GM18868 (cell line): ENCODE measurements at regions not wholly inside any gene's neighbourhood (a gene's known extent, or its start where the extent isn't known, plus 50 kb on each side); places are given as distances from the start of the nearest gene placed in this dataset.

Source experiments
- ATAC-seq: cut with Tn5 transposase; IDR thresholded peaks from one replicate; pipeline ENCODE4 v1.9.1; 2021; ENCODE audit warnings: mild to moderate bottlenecking, moderate library complexity; ENCODE audit not compliant: unreplicated experiment

DNA sequence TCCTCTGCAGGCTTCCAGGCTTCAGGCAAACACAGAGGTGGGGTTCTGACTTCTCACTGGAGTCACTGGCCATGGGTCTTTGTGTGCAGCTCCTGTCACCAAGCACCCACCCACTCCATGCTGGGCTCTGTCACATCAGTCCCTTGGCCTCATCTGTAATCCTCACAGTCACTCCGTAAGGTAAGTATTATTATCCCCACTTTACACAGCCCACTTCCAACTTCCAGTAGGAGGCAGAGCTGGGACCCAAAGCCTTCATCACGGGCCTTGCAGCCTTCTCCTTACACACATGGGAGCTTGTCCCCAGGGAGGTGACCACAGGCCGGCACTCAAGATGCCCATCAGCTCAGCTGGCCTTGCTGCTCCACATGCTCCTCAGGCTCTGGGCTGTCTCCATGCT lies 266.7 kb upstream of the B3GAT1 start:
- ATAC-seq, result no peak

DNA sequence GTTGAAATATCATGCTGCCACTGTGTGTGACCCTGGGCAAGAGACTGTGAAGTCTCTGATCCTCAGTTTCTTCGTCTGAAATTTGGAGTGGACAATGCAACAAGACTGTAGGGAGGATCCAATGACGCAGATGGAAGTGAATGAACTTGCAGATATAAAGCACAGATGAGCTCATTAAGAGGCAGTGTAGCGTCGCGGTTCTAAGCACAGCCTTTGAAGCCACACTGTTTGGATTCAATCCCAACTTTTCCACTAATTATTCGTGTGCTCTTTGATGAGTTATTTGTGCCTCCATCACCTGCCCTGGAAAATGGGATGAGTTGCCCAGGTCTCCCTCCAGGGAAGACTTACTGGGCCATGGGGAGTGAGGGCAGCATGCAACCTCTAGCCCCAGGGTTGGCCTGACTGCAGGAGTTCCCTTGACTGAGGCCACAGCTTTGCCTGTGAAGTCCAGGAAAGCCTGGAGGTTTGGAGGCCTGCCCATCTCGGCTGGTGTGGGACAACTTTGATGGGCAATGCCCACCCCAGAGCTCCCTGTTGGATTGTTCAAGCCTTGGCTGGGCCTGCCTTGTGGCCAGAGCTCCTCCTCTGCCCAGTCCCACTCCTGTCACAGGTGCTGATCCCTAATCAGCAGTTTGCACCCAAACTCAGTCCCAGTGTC lies 266.0 kb upstream of the B3GAT1 start:
- no peak for ATAC-seq

DNA sequence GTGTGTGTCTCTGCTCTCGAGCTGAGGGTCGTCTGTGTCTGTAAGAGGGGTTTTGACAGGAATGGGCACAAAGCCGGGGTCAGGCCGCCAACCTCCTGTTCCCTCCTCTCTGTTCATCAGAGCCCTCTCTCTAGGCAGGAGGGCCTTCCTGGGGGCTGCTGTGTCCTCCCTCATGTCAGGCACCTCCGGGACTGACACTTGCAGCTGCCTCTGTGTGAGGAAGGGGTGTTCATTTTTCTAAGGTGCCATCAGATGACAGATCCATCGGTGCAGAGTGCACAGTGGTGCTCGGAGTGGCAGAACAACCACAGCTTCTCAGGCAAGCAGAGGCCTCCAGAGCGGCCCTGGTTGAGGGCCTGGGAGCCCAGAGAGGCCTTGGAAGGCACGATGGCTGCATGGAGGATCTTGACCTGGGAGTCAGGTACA lies 265.4 kb upstream of the B3GAT1 start:
- no peak for ATAC-seq

DNA sequence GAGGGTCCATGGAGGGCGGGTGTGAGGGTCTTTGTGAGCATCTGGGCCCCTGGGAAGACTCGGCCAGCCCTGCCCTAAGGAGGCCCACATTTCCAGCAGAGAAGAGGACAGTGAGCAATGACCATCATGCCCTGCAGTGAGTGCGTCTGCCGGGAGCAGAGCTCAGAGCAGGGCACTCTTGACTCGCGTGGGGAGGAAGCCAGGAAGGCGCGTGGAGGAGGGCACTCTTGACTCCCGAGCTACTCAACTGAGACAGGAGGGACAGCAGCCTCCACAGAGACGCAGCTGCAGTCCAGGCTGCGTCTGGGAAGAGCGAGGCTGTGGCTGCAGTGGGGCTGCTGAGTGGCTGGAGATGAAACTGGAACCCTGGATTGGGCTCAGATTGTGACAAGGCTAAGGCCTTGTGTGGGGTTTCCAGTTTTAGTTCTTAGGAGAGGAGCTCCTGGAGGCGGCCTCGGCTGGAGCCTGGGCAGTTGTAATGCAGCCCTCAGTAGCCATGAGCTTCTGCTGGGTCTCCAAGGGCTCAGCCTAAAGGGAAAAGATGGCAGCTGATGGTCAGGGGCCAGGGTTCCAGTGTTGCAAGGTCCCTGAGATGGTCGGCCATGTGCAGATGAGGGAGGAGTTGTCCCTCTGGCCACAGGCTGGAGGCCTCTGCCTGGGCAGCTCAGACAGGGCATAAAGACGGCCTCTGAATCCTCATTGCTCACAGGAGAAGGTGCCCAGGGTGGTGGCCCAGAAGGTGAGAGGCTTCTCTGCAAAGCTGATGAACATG lies 264.7 kb upstream of the B3GAT1 start:
- no peak for ATAC-seq

DNA sequence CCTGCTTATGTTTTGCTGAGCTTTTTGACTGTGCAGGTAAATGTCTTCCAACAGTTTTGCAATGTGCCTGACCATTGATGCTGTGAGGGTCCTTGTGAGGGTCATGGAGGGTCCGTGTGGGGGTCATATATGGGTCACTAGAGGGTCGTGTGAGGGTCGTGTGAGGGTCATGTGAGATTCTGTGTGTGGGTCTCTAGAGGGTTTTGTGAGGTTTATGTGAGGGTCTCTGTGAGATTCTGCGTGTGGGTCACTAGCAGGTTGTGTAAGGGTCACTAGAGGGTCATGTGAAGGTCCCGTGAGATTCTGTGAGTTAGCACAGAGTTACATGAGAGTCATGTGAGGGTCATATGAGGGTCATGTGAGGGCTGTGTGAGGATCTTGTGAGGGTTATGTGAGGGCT lies 263.9 kb upstream of the B3GAT1 start:
- ATAC-seq, result no peak

DNA sequence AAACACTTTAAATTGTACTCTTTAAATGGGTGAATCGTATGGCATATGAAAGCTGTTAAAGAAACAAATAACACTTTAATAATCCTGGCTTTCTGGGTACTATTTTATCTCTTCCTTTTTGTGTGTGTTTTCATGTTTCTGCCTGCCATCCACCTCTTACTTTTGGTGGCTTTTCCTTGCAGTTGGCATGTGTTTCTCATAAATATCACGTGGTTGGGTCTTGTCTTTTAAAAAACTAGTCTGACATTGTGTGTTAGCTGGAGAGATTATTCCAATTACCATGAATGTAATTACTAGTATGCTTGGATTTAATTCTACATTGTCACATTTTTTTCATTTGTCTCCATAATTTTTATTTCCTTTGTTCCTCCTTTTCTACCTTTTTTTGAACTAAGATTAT lies 262.9 kb upstream of the B3GAT1 start:
- ATAC-seq, result no peak

DNA sequence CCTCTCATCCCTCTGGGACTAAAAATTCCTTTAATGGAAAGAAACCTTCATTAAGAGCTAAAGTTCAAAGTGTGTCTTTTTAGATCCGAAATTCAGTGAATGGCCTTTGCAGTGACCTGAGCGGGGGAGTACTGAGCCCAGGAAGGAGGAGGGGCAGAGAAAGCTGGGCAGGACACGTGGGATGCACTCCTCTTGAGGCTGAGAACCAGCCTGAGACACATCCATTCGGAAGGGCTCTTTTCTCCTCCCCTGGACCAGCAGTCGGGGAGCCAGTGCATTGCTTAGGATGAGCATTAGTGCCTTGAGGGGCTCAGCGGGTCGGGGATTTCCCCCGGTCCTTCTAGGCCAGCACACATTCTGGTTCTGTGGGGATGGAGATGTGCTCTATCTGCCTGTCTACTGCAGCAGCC lies 258.9 kb upstream of the B3GAT1 start:
- ATAC-seq, result no peak

DNA sequence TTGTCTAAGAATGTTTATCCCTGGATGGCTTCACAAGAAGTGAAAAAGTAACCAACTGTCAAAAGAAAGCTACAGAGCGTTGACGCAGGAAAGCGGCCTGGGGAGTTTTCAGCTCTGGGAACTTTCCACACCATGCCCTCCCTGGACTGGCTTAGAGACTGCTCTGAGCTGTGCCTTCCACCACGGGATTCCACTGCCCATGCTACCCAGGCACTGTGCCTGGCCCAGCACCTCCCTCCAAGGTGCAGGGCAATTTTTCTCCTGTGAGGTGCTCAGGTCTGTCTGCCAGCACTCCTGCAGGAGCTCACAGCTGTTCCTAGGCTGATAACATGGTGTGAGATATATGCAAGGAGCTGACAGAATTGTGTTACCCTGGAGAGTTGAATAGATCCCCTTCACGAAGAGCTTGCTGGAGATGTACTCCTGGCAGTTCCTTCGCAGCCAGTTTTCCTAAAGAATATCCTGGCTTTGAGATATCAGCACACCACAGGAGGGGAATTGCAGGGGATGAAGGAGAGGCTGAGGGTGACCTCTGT lies 258.3 kb upstream of the B3GAT1 start:
- ATAC-seq, result no peak

DNA sequence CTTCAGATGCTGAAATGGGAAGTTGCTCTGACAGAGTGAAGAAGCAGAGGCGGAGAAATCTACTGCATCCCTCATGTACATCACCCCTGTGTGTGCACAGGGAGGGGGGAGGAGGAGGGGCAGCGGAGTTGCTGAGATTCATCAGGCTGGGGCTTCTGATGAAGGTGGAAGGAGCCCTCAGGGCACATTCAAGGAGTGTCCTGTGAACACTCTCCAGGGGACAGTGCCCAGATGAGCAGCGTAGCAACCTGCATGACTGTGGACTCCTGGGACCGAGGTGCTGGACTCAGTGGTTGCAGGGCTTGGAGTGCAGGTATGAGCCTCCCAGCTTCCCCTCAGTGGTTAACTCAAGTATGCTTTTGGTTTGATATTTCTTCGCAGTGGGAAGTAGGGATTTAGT lies 257.8 kb upstream of the B3GAT1 start:
- ATAC-seq, result no peak

DNA sequence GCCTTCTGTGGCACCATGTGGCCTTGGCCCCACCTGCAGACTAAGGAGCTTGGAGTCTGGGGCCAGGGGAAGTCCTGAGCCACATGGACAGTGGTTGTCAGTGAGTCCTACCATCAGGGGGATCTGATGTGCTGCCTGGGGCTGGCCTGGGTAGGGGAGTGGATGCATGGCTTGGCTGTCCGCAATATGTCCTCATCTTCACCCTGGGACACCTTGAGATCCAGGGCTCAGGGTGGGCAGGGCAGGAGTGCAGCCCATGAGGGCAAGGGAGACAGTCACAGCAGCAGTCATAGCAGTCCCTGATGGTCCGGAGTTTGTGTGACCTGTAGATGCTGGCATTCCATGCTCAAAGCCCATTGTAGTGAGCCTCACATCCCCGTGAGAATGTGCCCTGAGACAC lies 256.8 kb upstream of the B3GAT1 start:
- ATAC-seq, result no peak

DNA sequence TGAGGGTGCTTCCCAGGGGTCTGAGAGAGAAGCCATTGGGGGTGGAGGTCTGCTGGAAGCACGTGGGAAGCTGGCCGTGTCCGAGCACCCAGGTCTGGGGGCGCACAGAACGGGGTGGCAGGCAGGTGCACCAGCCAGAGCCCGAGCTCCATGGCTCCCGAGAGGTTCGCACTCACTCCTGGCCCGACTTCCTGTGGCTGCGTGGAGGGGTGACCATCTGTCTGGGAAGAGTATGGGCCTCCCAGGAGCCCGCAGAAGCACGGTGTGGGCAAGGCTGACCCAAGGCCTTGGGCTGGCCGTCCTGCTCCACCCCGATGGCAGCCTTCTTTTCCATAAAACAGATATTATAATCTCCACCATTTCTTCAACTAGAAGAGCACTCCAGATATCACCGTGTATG lies 256.0 kb upstream of the B3GAT1 start:
- no peak for ATAC-seq

DNA sequence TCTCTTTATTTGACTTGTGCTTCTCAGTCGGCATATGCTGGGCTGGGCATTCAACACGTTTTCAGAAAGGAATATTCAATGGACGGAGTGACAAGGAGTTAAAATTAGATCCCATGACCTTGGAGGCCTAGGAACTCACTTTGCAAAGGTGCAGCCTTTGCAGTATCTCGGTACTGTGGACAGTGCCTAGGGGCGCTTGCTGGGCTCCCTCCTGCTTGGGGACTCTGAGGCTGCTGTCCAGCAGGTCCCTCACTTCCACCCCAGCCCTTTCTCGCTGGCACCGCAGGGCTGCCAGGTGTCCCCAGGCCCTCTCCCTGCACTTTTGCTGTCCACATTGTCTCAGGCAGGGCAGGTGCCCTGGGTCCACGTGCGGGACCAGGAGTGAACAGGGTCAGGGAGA lies 255.5 kb upstream of the B3GAT1 start:
- no peak for ATAC-seq

DNA sequence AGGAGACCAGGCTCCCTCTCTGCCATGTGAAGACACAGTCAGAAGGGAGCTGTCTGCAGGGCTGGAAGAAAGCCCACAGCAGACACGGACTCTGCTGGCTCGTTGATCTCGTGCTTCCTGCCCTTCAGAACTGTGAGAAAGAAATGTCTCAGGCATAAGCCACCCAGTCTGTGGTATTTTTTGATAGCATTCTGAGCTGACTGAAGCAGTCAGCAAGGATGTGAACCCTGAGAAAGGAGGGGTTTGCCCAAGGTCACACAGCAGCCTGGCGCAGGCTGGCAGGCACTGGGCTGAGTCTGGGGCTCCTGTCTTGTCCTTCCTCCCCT lies 255.1 kb upstream of the B3GAT1 start:
- ATAC-seq, result no peak

DNA sequence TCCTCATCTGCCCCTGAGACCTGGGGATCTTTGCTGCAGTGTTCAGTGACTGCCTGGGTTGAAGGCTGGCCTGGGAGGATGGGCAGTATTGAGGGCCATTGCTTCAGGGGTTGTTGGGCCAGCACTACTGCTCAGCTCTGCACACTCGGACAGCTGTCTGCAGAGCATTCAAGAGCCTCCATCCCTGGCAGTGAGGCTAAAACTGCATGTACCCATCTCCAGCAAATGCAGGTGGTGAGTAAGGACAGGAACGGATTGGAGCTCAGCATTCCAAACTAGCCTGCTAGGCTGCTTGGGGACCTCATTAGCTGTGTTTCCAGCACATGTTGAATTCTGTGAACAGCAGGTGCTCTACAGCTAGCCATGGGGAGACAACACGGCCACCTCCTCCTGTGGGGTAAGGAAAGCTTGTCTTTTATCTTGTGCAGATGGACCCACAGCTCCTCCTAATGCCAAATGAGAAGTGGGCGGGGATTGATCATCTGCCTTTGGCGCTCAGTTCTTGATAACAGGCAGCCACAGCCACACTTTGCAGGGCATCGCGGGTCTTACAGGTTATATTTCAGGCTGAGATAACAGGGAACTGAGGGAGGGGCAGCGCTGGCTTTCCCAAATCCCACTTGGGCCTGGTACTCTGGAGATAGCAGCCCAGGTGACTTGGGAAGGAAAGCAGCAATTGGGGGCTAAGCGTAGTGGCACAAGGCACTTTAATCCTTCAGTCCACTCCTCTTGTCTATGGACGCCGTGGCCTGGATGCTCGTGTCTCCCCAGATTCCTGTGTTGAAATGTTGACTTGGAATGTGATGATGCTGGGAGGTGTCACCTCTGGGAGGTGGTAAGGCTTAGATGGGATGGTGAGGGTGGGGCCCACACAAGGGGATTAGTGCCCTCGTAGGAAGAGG lies 254.5 kb upstream of the B3GAT1 start:
- ATAC-seq, result no peak

DNA sequence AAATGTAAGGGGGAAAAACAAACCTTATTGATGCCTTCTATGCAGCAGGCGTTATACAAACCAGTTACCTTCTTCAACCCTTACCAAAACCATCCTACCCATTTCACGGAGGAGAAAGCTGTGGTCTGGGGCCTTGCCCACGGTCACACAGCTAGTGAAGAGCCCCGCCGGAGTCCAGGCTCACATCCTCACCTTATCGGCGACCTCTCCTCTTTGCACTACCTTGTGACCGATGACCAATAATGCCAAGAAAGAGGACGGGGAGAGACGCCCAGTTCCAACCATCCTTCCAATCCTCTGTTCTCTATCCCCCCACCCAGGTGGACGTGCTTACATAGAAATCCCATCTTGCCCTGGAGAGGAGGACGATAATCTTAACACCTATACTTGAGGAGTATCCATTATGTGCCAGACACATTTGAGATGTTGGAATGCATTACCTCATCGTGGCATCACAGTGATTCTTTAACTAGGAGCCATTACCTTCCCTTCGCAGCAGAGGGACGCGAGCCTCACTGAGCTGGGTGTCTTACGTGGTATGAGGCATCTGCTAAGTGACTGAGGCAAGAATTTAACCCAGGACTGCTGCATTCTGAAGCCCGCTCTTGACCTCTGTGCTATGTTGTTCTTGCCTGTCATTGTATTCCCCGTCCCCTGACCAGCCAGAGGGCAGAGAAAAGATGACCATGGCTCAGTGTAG lies 253.7 kb upstream of the B3GAT1 start:
- no peak for ATAC-seq

DNA sequence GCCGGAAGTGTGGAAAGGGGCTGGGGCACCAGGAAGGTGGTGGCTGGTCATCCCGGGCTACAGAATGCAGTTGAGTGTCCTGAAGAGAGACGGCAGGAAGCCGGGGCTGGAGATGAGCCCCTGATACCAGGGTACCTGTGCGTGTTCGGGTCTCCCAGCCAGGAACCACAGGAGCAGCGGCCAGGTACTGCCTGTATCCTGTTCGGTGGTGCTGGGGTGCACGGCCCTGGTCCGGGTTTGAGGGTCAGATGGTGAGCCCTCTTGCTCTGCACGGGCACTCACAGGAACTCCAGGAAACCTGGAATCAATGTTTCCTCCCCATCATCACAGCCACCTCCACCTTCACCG lies 253.1 kb upstream of the B3GAT1 start:
- ATAC-seq, result no peak

DNA sequence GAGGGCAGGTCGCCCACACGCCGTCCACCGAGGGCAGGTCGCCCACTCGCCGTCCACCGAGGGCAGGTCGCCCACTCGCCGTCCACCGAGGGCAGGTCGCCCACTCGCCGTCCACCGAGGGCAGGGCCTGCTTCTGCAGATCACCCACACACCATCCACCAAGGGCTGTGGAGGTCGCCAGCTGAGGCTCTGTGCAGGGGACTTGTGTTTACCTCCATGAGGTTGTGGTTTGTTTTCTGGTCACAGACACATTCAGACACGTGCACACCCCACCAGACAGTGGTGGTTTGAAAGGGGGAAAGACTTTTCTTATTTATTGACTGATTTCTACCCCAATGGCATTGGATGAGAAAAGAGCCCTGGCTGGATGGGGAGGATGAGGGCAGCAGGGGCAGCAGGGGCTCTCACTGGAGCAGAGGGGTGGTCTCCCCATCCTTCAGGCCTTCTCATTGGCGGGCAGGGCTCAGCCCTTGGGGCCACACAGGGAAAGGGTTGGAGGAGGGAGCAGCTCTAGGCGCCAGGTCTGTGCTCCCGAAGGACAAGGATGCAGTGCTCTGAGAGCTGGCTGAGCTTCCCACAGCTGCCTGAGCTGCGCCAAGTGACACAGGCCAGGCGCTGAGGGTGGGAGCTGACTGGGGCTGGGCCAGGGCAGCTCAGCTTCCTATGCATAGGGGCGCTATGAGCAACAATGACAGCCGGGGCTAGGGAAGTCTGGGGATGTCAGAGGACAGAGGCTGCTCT lies 252.6 kb upstream of the B3GAT1 start:
- ATAC-seq, result no peak

DNA sequence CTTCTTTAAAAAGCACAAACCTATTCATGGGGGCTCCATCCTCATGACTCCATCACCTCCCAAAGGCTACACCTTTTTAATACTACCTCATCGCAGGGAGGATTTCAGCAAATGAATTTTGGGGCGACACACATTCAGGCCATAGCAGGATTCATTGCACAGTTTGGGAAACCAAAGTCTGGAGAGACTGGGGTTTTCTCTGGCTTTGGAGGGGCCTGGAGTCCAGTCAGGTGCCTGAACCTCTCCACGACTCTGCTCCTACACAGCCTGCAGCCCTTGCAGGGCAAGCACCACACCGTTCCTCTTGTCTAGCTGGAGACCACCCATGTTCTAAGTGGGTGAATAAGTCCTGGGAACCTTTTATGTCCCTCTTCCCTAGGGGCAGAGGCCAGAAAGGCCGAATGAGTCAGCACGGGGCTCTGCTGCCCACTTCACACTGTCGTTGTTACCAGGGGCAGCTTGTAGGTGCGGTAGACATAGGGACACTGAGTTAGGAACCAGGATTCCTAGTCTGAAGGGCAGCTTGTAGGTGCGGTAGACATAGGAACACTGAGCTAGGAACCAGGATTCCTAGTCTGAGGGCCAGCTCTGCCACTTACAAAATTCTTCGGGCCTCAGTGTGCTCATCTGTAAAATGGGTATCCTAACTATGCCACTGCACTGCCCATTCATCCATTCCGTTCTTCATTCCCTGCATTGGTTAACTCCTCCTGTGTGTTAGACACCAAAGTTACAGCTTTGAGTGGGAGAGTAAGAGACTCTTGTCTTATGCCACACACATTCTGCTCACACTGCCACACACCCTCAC lies 251.7 kb upstream of the B3GAT1 start:
- ATAC-seq, result no peak

DNA sequence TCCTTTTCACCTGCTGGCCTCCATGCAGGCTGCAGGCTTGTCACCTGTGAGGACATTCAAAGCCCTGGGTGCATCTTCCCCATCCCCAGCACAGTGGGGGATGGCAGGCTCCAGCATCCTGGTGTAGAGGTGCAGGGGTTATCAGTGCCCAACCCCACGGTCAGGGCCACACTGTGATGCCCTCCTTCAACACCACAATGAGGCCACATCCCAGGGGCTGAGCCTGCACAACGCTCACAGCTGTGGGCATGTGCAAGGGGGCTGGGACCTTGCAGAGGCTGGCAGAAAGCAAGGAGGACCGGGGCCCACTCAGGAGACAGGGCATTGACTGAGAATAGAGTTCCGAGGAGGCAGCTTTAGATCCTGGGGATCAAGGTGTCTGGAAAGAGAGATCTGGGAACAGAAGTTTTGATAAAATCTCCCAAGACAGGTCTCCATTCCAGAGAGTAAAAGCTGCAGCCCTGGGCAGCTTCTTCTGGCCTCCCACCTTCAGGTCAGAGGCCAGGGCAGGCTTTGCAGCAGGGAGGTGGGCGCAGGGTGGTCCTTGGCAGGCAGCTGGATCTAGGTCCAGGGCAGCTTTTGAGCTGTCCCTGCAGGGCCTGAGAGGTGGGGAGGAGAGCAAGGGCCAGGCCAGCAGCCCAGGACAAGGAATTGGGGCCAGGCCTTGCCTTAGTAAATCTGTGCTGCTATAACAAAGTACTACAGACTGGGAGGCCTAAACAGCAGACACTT lies 250.8 kb upstream of the B3GAT1 start:
- no peak for ATAC-seq
